ENCODE measurements at regions not wholly inside any gene's neighbourhood (a gene's known extent, or its start where the extent isn't known, plus 50 kb on each side); places are given as distances from the start of the nearest gene placed in this dataset.

DNA sequence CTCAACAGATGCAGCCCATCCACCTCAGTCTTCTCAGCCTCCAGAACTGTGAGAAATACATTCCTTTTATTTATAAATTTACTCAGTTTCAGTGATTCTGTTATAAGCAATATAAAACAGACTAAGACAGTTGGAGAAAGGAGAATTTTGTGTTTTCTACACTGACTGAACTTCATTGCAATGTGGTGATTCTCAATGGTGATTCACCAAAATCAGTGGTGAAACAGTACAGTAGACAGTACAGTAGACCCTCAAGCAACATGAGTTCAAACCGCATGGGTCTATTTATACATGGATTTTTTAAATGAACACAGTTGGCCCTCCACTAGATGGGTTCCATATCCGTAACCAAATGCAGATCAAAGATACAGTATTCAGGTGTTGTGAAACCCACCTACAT is 403.1 kb upstream of the TGFBR2 start:
- Histone ChIP-seq H3K9me3 (ENCODE audit: control insufficient read depth, insufficient read depth, low read length) (no peaks in the 10 kb centered on the region), H3K27me3 (ENCODE audit: control insufficient read depth, low read length) (peaks cover 7% of the 10 kb centered on the region), H3K4me1 (ENCODE audit: control insufficient read depth, low read length) (no peaks in the 10 kb centered on the region), H4K20me1 (ENCODE audit: control insufficient read depth, insufficient read depth, low read depth, low read length) (no peaks in the 10 kb centered on the region), H3K4me2 (ENCODE audit: low read length) (no peak overlapping the region), H3K27ac (ENCODE audit: low read depth, low read length) (no peak overlapping the region), H3K9me2 (replicated peaks; ENCODE audit: control insufficient read depth, low read length) (no peaks in the 10 kb centered on the region), H3K36me3 (ENCODE audit: control insufficient read depth, low read length) (no peaks in the 10 kb centered on the region), H3K79me2 (ENCODE audit: control insufficient read depth, low read length) (no peaks in the 10 kb centered on the region), H3F3A (ENCODE audit: control insufficient read depth, insufficient read depth) (no peaks in the 10 kb centered on the region), H3K4me3 (ENCODE audit: low read length) (no peak overlapping the region)
- no peak for TF ChIP-seq EZH2phosphoT487 (IDR thresholded peaks at IDR 0.05; ENCODE audit: borderline replicate concordance, low read length)
- TF ChIP-seq, protein P1, sequence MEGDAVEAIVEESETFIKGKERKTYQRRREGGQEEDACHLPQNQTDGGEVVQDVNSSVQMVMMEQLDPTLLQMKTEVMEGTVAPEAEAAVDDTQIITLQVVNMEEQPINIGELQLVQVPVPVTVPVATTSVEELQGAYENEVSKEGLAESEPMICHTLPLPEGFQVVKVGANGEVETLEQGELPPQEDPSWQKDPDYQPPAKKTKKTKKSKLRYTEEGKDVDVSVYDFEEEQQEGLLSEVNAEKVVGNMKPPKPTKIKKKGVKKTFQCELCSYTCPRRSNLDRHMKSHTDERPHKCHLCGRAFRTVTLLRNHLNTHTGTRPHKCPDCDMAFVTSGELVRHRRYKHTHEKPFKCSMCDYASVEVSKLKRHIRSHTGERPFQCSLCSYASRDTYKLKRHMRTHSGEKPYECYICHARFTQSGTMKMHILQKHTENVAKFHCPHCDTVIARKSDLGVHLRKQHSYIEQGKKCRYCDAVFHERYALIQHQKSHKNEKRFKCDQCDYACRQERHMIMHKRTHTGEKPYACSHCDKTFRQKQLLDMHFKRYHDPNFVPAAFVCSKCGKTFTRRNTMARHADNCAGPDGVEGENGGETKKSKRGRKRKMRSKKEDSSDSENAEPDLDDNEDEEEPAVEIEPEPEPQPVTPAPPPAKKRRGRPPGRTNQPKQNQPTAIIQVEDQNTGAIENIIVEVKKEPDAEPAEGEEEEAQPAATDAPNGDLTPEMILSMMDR (IDR thresholded peaks at IDR 0.05; ENCODE audit: low read depth, low read length, poor library complexity, severe bottlenecking) = no peak

DNA sequence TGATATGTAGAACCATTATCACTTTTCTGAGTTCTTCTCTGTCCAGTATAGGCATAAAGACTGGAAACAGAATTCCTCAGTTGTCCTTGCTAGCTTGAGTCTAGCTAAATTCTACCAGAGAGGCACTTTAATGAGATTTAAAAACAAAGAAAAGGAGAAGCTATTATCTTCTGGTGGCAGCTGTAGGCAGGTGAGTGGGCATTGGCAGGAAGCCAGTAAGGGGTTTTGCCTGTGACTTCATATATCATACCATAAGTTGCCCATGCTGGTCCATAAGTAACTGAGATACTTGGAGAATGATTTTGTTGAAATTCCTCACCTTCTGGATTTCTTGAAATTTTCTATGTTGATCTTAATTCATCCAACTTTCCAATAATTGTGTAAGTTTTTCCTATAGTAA is 402.3 kb upstream of the TGFBR2 start:
- no peak overlapping the region for H3K27ac ChIP-seq (ENCODE audit: low read depth, low read length)
- no peaks in the 10 kb centered on the region for H3K9me2 ChIP-seq (replicated peaks; ENCODE audit: control insufficient read depth, low read length)
- no peaks in the 10 kb centered on the region for H3K4me1 ChIP-seq (ENCODE audit: control insufficient read depth, low read length)
- H3K36me3 ChIP-seq (ENCODE audit: control insufficient read depth, low read length) = no peaks in the 10 kb centered on the region
- no peaks in the 10 kb centered on the region for H3F3A ChIP-seq (ENCODE audit: control insufficient read depth, insufficient read depth)
- no peak overlapping the region for H3K4me2 ChIP-seq (ENCODE audit: low read length)
- H3K27me3 ChIP-seq (ENCODE audit: control insufficient read depth, low read length) = peaks cover 7% of the 10 kb centered on the region
- no peak overlapping the region for H3K4me3 ChIP-seq (ENCODE audit: low read length)
- no peaks in the 10 kb centered on the region for H3K79me2 ChIP-seq (ENCODE audit: control insufficient read depth, low read length)
- TF ChIP-seq, protein P1 (IDR thresholded peaks at IDR 0.05; ENCODE audit: low read depth, low read length, poor library complexity, severe bottlenecking) = no peak
- TF ChIP-seq EZH2phosphoT487 (IDR thresholded peaks at IDR 0.05; ENCODE audit: borderline replicate concordance, low read length) = no peak
- H3K9me3 ChIP-seq (ENCODE audit: control insufficient read depth, insufficient read depth, low read length) = no peaks in the 10 kb centered on the region
- no peaks in the 10 kb centered on the region for H4K20me1 ChIP-seq (ENCODE audit: control insufficient read depth, insufficient read depth, low read depth, low read length)

DNA sequence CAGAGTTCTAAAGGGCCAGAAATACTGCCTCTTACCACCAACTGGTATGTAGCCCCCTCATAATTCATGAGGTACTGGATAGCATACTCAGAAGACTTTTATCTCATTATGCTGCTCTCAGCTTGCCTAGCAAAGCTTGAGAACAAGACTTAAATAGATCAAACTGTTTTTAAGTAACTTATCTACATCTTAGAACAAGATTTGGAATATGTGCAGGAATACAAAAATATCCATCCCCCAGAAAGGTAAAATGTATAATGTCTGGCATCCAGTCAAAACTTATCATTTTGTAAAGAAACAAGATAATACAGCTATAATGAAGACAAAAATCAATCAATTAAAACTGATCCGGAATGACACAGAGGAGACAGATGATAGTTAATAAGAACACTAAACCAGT is 400.4 kb upstream of the TGFBR2 start:
- no peaks in the 10 kb centered on the region for H4K20me1 ChIP-seq (ENCODE audit: control insufficient read depth, insufficient read depth, low read depth, low read length)
- no peak overlapping the region for H3K27ac ChIP-seq (ENCODE audit: low read depth, low read length)
- H3K9me3 ChIP-seq (ENCODE audit: control insufficient read depth, insufficient read depth, low read length) = no peaks in the 10 kb centered on the region
- H3K36me3 ChIP-seq (ENCODE audit: control insufficient read depth, low read length) = no peaks in the 10 kb centered on the region
- no peak overlapping the region for H3K4me3 ChIP-seq (ENCODE audit: low read length)
- no peak for TF ChIP-seq EZH2phosphoT487 (IDR thresholded peaks at IDR 0.05; ENCODE audit: borderline replicate concordance, low read length)
- TF ChIP-seq, protein P1 (IDR thresholded peaks at IDR 0.05; ENCODE audit: low read depth, low read length, poor library complexity, severe bottlenecking) = no peak
- H3K9me2 ChIP-seq (replicated peaks; ENCODE audit: control insufficient read depth, low read length) = no peaks in the 10 kb centered on the region; the same call in 1 of the 2 replicates
- no peaks in the 10 kb centered on the region for H3K4me1 ChIP-seq (ENCODE audit: control insufficient read depth, low read length)
- no peaks in the 10 kb centered on the region for H3K79me2 ChIP-seq (ENCODE audit: control insufficient read depth, low read length)
- no peaks in the 10 kb centered on the region for H3F3A ChIP-seq (ENCODE audit: control insufficient read depth, insufficient read depth)
- no peak overlapping the region for H3K4me2 ChIP-seq (ENCODE audit: low read length)
- peaks cover 7% of the 10 kb centered on the region for H3K27me3 ChIP-seq (ENCODE audit: control insufficient read depth, low read length)

All from DOHH2 (cell line).